GM21529 (cell line): ENCODE measurements at regions not wholly inside any gene's neighbourhood (a gene's known extent, or its start where the extent isn't known, plus 50 kb on each side); places are given as distances from the start of the nearest gene placed in this dataset.
A peak's percentile ranks its signal among the peaks of the same experiment; 100 is the strongest.

Experiments used
- ATAC-seq: cut with Tn5 transposase; IDR thresholded peaks from one replicate; pipeline ENCODE4 v1.9.1; 2021; ENCODE audit not compliant: unreplicated experiment

DNA sequence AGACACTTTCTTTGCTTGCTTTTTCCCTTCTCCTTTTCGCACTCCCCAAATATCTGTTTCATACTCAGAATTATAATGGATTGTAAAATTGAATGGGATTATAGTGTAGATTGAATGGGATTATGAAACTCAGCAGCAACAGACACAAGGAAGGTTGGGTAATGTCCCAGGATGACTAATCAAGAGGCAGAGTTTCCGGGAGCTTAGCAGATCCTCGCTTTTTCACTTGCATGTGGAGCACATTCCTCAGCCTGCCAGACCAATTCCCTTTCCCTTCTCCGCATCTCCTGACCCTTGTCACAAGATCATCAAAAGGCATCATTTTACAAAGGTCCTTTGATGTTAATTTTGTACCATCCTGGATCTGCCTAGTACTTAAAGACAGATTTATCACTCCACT lies 55.1 kb upstream of the SLC1A1 start:
- ATAC-seq: no peak

- ATAC-seq: no peak
These were observed 56.9 kb upstream of the SLC1A1 start for GRCh38 chr9:4433379-4433778.

DNA sequence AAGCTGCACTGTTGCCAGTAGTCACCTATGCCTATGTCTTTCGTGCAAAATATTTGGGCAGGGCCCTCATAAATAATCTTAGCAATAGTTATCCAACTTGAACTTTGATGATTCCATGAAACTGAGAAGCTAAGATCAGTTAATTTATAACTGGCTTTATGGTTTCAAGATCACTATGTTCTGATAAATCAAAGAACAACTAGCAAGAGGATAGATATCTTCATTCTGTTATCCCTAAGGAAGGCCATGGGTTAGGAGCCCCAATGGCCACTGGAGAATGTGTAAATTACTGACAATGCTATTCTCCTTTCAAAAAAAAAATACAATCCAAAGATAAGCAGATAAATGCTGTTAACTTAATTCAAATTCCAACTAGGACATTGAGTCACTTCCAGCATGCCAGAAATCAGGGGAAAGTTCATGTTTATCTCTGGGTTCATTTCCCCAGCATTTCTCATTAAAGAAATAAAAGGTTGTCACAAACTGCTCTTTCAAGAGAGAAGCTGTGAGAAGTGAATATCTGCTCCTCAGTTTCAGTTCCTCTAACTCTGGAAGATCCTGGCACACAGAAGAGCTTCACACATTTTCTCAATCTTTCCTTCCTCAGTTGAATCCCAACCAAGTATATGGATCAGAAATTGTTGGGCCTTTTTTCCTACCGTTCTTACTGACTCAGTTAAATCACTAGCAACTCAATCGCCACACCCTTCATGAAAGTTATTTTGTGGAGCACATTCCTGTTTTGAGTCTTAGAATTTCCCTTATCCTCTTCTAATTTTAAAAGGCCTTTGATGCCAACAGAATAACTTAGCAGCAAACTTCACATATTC lies 59.6 kb upstream of the SLC1A1 start:
- ATAC-seq: peak; percentile 67

DNA sequence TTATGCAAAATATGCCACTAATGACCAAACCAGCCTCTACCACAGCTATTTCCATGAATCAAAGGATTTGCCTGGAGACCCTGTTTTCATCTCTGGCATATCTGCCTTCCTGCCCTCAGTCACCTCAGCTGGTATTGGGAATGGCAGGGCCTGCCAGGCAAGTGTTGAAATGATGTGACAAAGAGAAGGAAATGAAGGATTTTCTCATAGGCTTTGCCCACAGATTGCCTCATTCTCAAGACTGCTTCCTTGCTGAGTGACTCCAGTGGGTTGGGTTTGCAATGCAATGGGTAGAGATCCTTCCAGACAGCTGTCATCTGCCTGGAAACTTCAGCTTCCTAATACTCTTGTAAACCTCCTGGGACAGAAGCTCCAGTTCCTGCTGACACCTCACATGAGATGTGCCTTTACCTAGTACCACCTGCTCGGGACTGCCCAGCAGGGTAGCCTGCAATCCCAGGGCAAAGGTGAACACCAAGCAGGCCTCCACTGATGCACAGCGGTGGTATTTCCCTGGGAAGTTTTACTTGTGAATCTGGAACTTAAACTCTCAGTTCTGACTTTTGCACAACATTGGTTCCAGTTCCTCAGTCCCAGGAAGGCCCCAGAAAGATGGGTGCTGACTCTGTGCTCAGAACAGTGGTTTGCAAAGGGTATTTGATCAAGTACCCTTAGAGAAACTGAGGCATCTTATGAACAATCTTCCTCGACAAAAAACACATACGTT lies 64.8 kb upstream of the SLC1A1 start:
- no peak for ATAC-seq

GRCh38 chr9:4424891-4425290 lies 65.4 kb upstream of the SLC1A1 start:
- no peak for ATAC-seq

GRCh38 chr9:4424038-4424437 lies 66.2 kb upstream of the SLC1A1 start:
- ATAC-seq: no peak

GRCh38 chr9:4423207-4423610 lies 67.1 kb upstream of the SLC1A1 start:
- no peak for ATAC-seq

- peak; percentile 87 for ATAC-seq
These were observed 67.8 kb upstream of the SLC1A1 start for GRCh38 chr9:4422495-4422894.

DNA sequence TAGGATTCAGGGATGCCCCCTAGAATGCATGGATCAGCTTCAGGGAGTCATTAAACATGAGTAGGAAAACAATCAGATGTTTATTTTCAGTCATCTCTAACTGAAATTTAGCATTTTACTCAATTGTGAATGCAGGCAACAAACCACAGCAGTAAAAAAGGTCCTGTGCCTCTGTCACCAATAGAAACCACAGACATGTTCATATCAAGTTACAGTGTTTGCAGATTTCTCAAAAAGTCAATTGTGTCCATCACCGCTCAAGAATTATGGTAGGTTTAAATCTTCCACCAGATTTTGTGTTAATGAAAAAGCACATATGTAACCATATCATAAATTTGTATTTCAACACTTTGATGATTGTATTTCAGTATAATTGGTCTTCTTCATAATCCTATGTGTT lies 68.4 kb upstream of the SLC1A1 start:
- ATAC-seq: no peak

DNA sequence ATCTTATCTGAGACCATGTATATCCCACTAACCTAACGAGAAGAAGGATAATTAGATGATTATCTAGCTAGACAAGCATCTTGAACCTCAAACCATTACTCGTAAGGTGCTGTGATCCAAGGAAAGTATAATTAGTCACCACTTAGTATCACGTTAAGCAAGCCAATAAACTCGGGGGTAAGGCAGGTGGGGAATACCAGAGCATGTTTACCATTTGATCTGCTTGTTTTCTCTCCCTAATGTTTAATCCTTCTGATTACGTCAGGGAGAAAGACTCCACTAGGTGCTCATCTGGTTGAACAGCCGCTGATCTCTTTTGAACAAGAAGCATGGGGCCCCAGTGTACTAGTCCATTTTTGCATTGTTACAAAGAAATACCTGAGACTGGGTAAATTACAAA lies 69.9 kb upstream of the SLC1A1 start:
- no peak for ATAC-seq

DNA sequence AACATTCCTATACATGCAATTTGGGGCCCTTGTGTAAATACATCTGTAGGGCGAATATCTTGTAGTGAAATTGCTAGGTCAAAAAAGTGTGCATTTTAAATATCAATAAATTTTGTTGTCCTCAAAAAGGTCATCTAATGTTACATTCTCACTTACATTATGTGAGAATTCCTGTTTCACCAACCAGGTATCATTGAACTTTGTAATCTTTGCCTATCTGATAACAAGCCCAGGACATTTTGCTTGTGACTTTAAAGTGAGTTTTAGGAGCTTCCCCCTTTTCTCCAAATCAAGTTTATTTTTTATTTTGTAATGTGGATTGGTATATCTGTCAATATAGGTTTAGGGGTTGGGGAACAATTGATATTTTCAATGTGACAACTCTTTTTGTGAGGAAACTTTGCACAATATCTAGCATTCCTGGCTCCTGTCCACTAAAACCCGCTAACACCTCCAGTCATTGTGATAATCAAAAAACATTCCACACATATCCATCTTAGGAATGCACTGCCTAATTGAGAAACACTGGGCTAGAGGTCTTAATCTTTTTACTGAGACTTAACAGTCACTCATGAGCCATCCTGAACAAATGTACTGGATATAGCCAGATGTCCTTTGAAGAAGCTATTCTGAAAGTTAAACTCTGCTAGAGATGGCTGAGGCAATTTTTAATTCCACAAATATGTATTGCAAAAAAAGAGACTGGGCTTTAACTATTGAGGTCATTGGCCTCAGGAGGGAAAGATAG lies 72.5 kb upstream of the SLC1A1 start:
- ATAC-seq: no peak

- no peak for ATAC-seq
These were observed 73.8 kb upstream of the SLC1A1 start for GRCh38 chr9:4416467-4416866.

DNA sequence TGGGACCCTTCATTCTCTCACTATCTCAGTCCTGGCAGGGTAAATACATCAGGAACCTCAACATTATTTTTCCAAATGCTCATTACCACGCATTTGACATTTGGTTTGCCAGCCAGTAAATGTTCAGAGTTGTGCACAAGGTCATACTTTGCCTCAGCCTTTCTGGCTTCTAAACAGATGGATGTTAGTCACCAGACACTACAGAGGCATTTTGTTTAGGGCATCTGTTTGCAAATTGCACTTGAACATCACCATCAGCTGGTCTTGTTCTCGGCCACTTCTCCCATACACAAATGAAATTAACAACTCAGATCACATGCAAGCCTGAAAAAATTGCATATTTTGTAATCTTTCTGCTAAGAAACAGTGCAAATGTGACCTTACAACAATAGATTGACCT lies 75.0 kb upstream of the SLC1A1 start:
- no peak for ATAC-seq

DNA sequence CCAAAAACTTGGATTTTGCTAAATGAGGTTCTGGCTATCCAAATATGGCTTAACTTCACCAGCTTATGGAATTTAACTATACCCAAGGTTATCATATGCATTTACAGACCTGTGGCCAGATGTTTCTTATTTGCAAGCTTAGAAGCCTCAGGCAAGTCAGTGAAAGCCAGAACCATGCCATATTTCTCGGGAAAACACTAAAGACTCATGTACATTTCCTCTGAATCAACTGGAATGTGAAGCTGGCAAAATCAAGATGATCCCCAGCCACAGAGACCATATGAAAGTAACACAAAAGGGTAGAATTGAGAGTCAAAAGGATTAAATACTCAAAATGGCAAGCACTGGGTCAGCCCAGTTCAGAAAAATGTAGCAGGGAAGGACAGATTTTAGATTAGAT lies 76.4 kb upstream of the SLC1A1 start:
- no peak for ATAC-seq

GRCh38 chr9:4404156-4404555 lies 86.1 kb upstream of the SLC1A1 start:
- no peak for ATAC-seq

DNA sequence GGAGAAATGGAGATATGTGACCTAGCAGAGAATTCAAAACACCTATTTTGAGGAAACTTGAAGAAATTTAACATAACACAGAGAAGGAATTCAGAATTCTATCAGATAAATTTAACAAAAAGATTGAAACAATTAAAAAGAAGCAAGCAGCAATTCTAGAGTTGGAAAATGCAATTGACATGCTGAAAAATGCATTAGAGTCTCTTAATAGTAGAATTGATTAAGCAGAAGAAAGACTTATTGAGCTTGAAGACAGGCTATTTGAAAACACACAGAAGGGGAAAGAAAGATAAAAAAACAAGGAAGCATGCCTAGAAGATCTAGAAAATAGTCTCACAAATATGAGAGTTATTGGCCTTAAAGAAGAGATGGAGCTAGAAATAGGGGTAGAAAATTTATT lies 87.8 kb upstream of the SLC1A1 start:
- ATAC-seq: no peak

DNA sequence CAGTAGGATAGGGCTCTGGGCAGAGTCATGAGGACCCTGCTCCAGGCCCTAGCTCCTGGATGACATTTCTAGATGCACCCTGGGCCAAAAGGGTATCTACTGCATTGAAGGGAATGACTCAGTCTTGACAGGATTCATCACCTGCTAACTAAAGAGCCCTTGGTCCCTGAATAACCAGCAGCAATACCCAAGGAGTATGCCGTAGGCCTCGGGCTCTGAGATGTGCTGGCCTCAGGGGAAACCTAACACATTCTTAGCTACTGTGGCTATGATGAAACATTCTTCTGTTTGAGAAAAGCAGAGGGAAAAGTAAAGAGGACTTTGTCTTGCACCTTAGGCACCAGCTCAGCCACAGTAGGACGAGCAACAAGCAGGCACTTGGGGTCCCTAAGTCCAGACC lies 89.5 kb upstream of the SLC1A1 start:
- no peak for ATAC-seq

- ATAC-seq: no peak
These were observed 92.4 kb upstream of the SLC1A1 start for GRCh38 chr9:4397917-4398316.

GRCh38 chr9:4393806-4394523 lies 94.1 kb upstream of the GLIS3 start:
- no peak for ATAC-seq

- ATAC-seq: no peak
These were observed 89.9 kb upstream of the GLIS3 start for GRCh38 chr9:4389755-4390154.

DNA sequence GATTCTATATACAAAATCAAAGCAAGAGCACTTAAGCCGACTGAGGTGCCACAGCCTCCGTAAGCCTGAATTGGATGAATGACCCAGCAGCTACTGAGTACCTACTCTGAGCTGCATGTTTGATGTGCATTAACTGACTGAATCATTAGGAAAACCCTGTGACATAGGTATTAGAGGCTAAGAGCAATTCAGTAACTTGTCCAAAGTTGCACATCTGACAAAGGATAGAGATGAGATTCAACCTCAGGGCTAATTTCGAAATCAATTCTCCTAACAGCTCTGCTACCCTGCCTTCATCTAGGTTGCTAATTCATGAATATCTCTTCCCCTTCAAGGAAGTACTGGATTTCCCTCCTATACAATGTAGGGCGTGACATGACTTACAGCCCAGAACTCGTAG lies 89.1 kb upstream of the GLIS3 start:
- no peak for ATAC-seq
